MCF 10A (cell line): ENCODE measurements at regions not wholly inside any gene's neighbourhood (a gene's known extent, or its start where the extent isn't known, plus 50 kb on each side); places are given as distances from the start of the nearest gene placed in this dataset.
A peak's percentile ranks its signal among the peaks of the same experiment; 100 is the strongest.

Experiments
- BruUV-seq: library from RNA; stranded (reverse); fragments of 400-500 nt; replicated peaks from 2 replicates; lab custom pipeline; 2021; lab: Mats Ljungman, UMichigan
- CTCF ChIA-PET: fragments of 300-600 bp; sonication (Branson Sonifier 250); formaldehyde crosslinking; extraction: SDS; loops from one replicate; lab custom pipeline; 2021; ENCODE audit warnings: antibody characterized with exemption, inconsistent platforms; lab: Yijun Ruan, JAX
- POLR2A ChIA-PET: fragments of 300-600, 350-650 bp; sonication (Branson Sonifier 250); formaldehyde crosslinking; extraction: SDS; loops from one replicate; lab custom pipeline; 2020; ENCODE audit warnings: antibody characterized with exemption, inconsistent platforms; lab: Yijun Ruan, JAX
- DNase-seq: peaks from one replicate; pipeline ENCODE4 v3.0.0-alpha.2; 2018; ENCODE audit not compliant: unreplicated experiment
- H3K27ac Mint-ChIP-seq: one replicate; pipeline ENCODE4 v1.8.0; 2022; ENCODE audit warnings: mild to moderate bottlenecking, low read depth, mixed read lengths; ENCODE audit not compliant: unreplicated experiment
- H3K27me3 Mint-ChIP-seq: one replicate; pipeline ENCODE4 v1.8.0; 2022; ENCODE audit warnings: mixed read lengths; ENCODE audit not compliant: insufficient read depth, unreplicated experiment
- H3K36me3 Mint-ChIP-seq: one replicate; pipeline ENCODE4 v1.8.0; 2022; ENCODE audit warnings: mild to moderate bottlenecking, moderate library complexity, mixed read lengths; ENCODE audit not compliant: insufficient read depth, unreplicated experiment
- H3K4me1 Mint-ChIP-seq: one replicate; pipeline ENCODE4 v1.8.0; 2022; ENCODE audit warnings: mixed read lengths; ENCODE audit not compliant: insufficient read depth, unreplicated experiment
- H3K4me3 Mint-ChIP-seq: one replicate; pipeline ENCODE4 v1.8.0; 2022; ENCODE audit warnings: mild to moderate bottlenecking, moderate library complexity, mixed read lengths; ENCODE audit not compliant: unreplicated experiment
- H3K9me3 Mint-ChIP-seq: one replicate; pipeline ENCODE4 v1.8.0; 2022; ENCODE audit warnings: mixed read lengths; ENCODE audit not compliant: unreplicated experiment
- CTCF ChIP-seq: fragments of 200-600 bp; IDR thresholded peaks from one replicate; pipeline ENCODE4 v1.8.0; 2022; ENCODE audit warnings: antibody characterized with exemption, mild to moderate bottlenecking; ENCODE audit not compliant: unreplicated experiment
- intact Hi-C: fragments of 100-400 bp; cut with micrococcal nuclease; formaldehyde crosslinking; loops from 2 replicates; pipeline ENCODE4 v1.14.1; 2022

GRCh38 chr16:35249051-35249450, 1789.6 kb downstream of the TP53TG3F start:
- H3K27ac Mint-ChIP-seq: no peak overlapping the region
- no TSS peak for BruUV-seq
- no peak overlapping the region for H3K4me3 Mint-ChIP-seq
- no peaks in the 10 kb centered on the region for H3K9me3 Mint-ChIP-seq
- no peak for TF ChIP-seq CTCF
- intact Hi-C loops: no loop called here
- no peak for DNase-seq
- no peaks in the 10 kb centered on the region for H3K36me3 Mint-ChIP-seq
- POLR2A ChIA-PET: no interaction called here
- H3K4me1 Mint-ChIP-seq: peaks cover 14% of the 10 kb centered on the region
- CTCF ChIA-PET: interaction anchor here (0.6 kb wide), 1 partner anchor 428 kb away, joined by 6 read pairs; no protein-coding TSS in a partner anchor
- H3K27me3 Mint-ChIP-seq: no peaks in the 10 kb centered on the region

- no peak overlapping the region for H3K27ac Mint-ChIP-seq
- TF ChIP-seq CTCF: no peak
- intact Hi-C loops: no loop called here
- peaks cover 8% of the 10 kb centered on the region for H3K9me3 Mint-ChIP-seq
- no peaks in the 10 kb centered on the region for H3K36me3 Mint-ChIP-seq
- ChIA-PET POLR2A (no interaction called here), CTCF (no interaction called here)
- no peaks in the 10 kb centered on the region for H3K27me3 Mint-ChIP-seq
- peak; percentile 3 for DNase-seq
- BruUV-seq: no TSS peak
- H3K4me1 Mint-ChIP-seq: peaks cover under 1% of the 10 kb centered on the region
- H3K4me3 Mint-ChIP-seq: no peak overlapping the region
Observed at GRCh38 chr16:35252356-35252936, 1793.0 kb downstream of the TP53TG3F start.

GRCh38 chr16:35255186-35255803, 1795.9 kb downstream of the TP53TG3F start:
- no TSS peak for BruUV-seq
- no peak overlapping the region for H3K27ac Mint-ChIP-seq
- no peak overlapping the region for H3K4me3 Mint-ChIP-seq
- H3K36me3 Mint-ChIP-seq: no peaks in the 10 kb centered on the region
- ChIA-PET CTCF (no interaction called here), POLR2A (no interaction called here)
- intact Hi-C loops: no loop called here
- TF ChIP-seq CTCF: no peak
- H3K27me3 Mint-ChIP-seq: no peaks in the 10 kb centered on the region
- peaks cover 8% of the 10 kb centered on the region for H3K9me3 Mint-ChIP-seq
- no peak for DNase-seq
- H3K4me1 Mint-ChIP-seq: no peaks in the 10 kb centered on the region

- Mint-ChIP-seq H3K9me3 (peaks cover 8% of the 10 kb centered on the region), H3K27ac (no peak overlapping the region), H3K27me3 (no peaks in the 10 kb centered on the region), H3K4me1 (no peaks in the 10 kb centered on the region), H3K4me3 (no peak overlapping the region), H3K36me3 (no peaks in the 10 kb centered on the region)
- CTCF ChIA-PET: no interaction called here
- TF ChIP-seq CTCF: no peak
- DNase-seq: no peak
- BruUV-seq: no TSS peak
- intact Hi-C loops: no loop called here
- POLR2A ChIA-PET: no interaction called here
Observed at GRCh38 chr16:35255816-35256215, 1796.4 kb downstream of the TP53TG3F start.
